Eye (tissue), 1 donor: ENCODE measurements at regions not wholly inside any gene's neighbourhood (a gene's known extent, or its start where the extent isn't known, plus 50 kb on each side); places are given as distances from the start of the nearest gene placed in this dataset.
A peak's percentile ranks its signal among the peaks of the same experiment; 100 is the strongest.
"Not testable (repeated sequence)": the region's sequence is repeated elsewhere in the genome, so short reads cannot be mapped to it uniquely, and the experiment has no call there.

Source experiments
- DNase-seq: peaks from one replicate; pipeline ENCODE4 v3.0.0-alpha.2; 2015

GRCh38 chr13:58666331-58666730 is 1034.8 kb downstream of the PCDH17 start:
- no peak for DNase-seq

- no peak for DNase-seq
These were observed 1035.6 kb downstream of the PCDH17 start for GRCh38 chr13:58667096-58667495.

- DNase-seq = no peak
These were observed 1048.6 kb downstream of the PCDH17 start for GRCh38 chr13:58680115-58680514.

- no peak for DNase-seq
These were observed 1051.1 kb downstream of the PCDH17 start for GRCh38 chr13:58682616-58683015.

GRCh38 chr13:58687148-58687547 is 1055.6 kb downstream of the PCDH17 start:
- DNase-seq = peak; percentile 11

GRCh38 chr13:58698531-58698930 is 1067.0 kb downstream of the PCDH17 start:
- DNase-seq = no peak

- DNase-seq = no peak
These were observed 1073.4 kb downstream of the PCDH17 start for GRCh38 chr13:58704953-58705352.

- no peak for DNase-seq
These were observed 1074.9 kb downstream of the PCDH17 start for GRCh38 chr13:58706421-58706820.

GRCh38 chr13:58712191-58712590 is 1080.6 kb downstream of the PCDH17 start:
- DNase-seq = peak; percentile 14

- not testable (repeated sequence) for DNase-seq
These were observed 1082.5 kb downstream of the PCDH17 start for GRCh38 chr13:58714016-58714415.

GRCh38 chr13:58721273-58721672 is 1089.7 kb downstream of the PCDH17 start:
- DNase-seq = no peak

- DNase-seq = no peak
These were observed 1096.6 kb downstream of the PCDH17 start for GRCh38 chr13:58728126-58728525.

GRCh38 chr13:58729361-58729760 is 1097.8 kb downstream of the PCDH17 start:
- DNase-seq = no peak

- no peak for DNase-seq
These were observed 1113.1 kb downstream of the PCDH17 start for GRCh38 chr13:58744686-58745085.

- peak; percentile 13 for DNase-seq
These were observed 1136.0 kb downstream of the PCDH17 start for GRCh38 chr13:58767566-58767965.

GRCh38 chr13:58773280-58773859 is 1141.8 kb downstream of the PCDH17 start:
- no peak for DNase-seq

GRCh38 chr13:58782736-58783135 is 1151.2 kb downstream of the PCDH17 start:
- DNase-seq = no peak

GRCh38 chr13:58792854-58793253 is 1161.3 kb downstream of the PCDH17 start:
- no peak for DNase-seq

GRCh38 chr13:58795715-58796114 is 1164.2 kb downstream of the PCDH17 start:
- no peak for DNase-seq

GRCh38 chr13:58804832-58805231 is 1173.3 kb downstream of the PCDH17 start:
- DNase-seq = no peak

GRCh38 chr13:58806401-58806800 is 1174.9 kb downstream of the PCDH17 start:
- no peak for DNase-seq

- no peak for DNase-seq
These were observed 1192.2 kb downstream of the PCDH17 start for GRCh38 chr13:58823701-58824100.

GRCh38 chr13:58827904-58828303 is 1196.4 kb downstream of the PCDH17 start:
- no peak for DNase-seq

GRCh38 chr13:58830841-58831240 is 1199.3 kb downstream of the PCDH17 start:
- no peak for DNase-seq

- DNase-seq = no peak
These were observed 1207.1 kb downstream of the PCDH17 start for GRCh38 chr13:58838615-58839014.

- no peak for DNase-seq
These were observed 1211.5 kb downstream of the PCDH17 start for GRCh38 chr13:58843071-58843470.
